Body of pancreas (tissue), 4 donors: ENCODE measurements at regions not wholly inside any gene's neighbourhood (a gene's known extent, or its start where the extent isn't known, plus 50 kb on each side); places are given as distances from the start of the nearest gene placed in this dataset.
A peak's percentile ranks its signal among the peaks of the same experiment; 100 is the strongest.

Source experiments
- CTCF ChIP-seq, 7 experiments: fragments of 450-650 bp in 4 of 7; fragments of 200-600 bp in 3 of 7; sonication (generic) in 3 of 7; IDR thresholded peaks; one replicate each; pipeline ENCODE4 v1.5.1; 2016 to 2019; ENCODE audit warnings: antibody characterized with exemption in 7 of 7
- POLR2A ChIP-seq, 3 donors: fragments of 450-650 bp; IDR thresholded peaks; one replicate each; pipeline ENCODE4 v1.6.1; 2016; ENCODE audit warnings: antibody characterized with exemption in 3 of 3, mild to moderate bottlenecking in 2 of 3

GRCh38 chr2:168348076-168348475 is 100.7 kb upstream of the STK39 start:
- TF ChIP-seq POLR2A (IDR thresholded peaks at IDR 0.05) (no peak), CTCF (IDR thresholded peaks at IDR 0.05) (peak in 5 of 7 experiments; percentile 9 to 37 (median 30))
